ENCODE measurements at regions not wholly inside any gene's neighbourhood (a gene's known extent, or its start where the extent isn't known, plus 50 kb on each side); places are given as distances from the start of the nearest gene placed in this dataset.

- WGBS (ENCODE audit: insufficient coverage, insufficient read length), result no CpG with 5 or more reads among the region's 14 CpGs
- no peaks in the 10 kb centered on the region for H3K27me3 ChIP-seq (ENCODE audit: control insufficient read depth, insufficient read depth, low read length)
- H3K27ac ChIP-seq (ENCODE audit: low read length), result no peak overlapping the region
Observed at GRCh38 chr14:71734076-71734475, 198.2 kb upstream of the RGS6 start.

GRCh38 chr14:71734885-71735284, 197.3 kb upstream of the RGS6 start:
- no peak overlapping the region for H3K4me3 ChIP-seq (ENCODE audit: low read length)
- no peak overlapping the region for H3K27ac ChIP-seq (ENCODE audit: low read length)
- H3K36me3 ChIP-seq (ENCODE audit: control insufficient read depth, insufficient read depth, low read length), result peaks cover 13% of the 10 kb centered on the region; the same call in 1 of the 2 replicates
- no CpG with 5 or more reads among the region's 2 CpGs for WGBS (ENCODE audit: insufficient coverage, insufficient read length)
- no peaks in the 10 kb centered on the region for H3K9me3 ChIP-seq (ENCODE audit: control insufficient read depth, insufficient read depth, low read length)
- no peak for DNase-seq (ENCODE audit: low read depth, low spot score)
- no peaks in the 10 kb centered on the region for H3K27me3 ChIP-seq (ENCODE audit: control insufficient read depth, insufficient read depth, low read length)
- no peaks in the 10 kb centered on the region; the same call in 1 of the 2 replicates for H3K4me1 ChIP-seq (ENCODE audit: control insufficient read depth, insufficient read depth, low read length)

More at GRCh38 chr14:71734076-71734475, 198.2 kb upstream of the RGS6 start:
- no peak for DNase-seq (ENCODE audit: low read depth, low spot score)
- Histone ChIP-seq H3K36me3 (ENCODE audit: control insufficient read depth, insufficient read depth, low read length) (peaks cover 13% of the 10 kb centered on the region; the same call in 1 of the 2 replicates), H3K9me3 (ENCODE audit: control insufficient read depth, insufficient read depth, low read length) (no peaks in the 10 kb centered on the region), H3K4me3 (ENCODE audit: low read length) (no peak overlapping the region), H3K4me1 (ENCODE audit: control insufficient read depth, insufficient read depth, low read length) (no peaks in the 10 kb centered on the region; the same call in 1 of the 2 replicates)

DNA sequence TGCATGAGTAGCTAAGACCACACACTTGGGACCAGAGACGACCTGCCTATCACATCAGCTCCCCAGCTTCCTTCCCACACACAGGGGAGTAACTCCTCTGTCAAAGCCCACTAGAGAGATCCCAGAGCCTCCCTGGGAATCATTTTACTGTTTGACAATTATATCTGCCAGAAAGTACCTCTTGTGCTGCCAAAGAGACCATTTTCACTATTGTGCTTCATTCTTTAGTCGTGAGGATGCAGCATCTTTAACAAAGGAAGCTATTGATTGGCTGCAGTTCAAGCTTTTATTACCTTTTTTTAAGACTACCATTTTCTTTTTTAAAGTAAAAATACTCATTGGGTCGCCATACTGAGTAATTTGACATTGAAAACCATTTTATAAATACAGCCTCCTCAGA, 194.5 kb upstream of the RGS6 start:
- peaks cover 10% of the 10 kb centered on the region; the same call in 1 of the 2 replicates for H3K36me3 ChIP-seq (ENCODE audit: control insufficient read depth, insufficient read depth, low read length)
- no peaks in the 10 kb centered on the region for H3K9me3 ChIP-seq (ENCODE audit: control insufficient read depth, insufficient read depth, low read length)
- H3K27ac ChIP-seq (ENCODE audit: low read length), result no peak overlapping the region
- WGBS (ENCODE audit: insufficient coverage, insufficient read length), result no CpG with 5 or more reads among the region's 3 CpGs
- DNase-seq (ENCODE audit: low read depth, low spot score), result no peak
- no peak overlapping the region for H3K4me3 ChIP-seq (ENCODE audit: low read length)
- H3K27me3 ChIP-seq (ENCODE audit: control insufficient read depth, insufficient read depth, low read length), result no peaks in the 10 kb centered on the region
- no peaks in the 10 kb centered on the region; the same call in 1 of the 2 replicates for H3K4me1 ChIP-seq (ENCODE audit: control insufficient read depth, insufficient read depth, low read length)

DNA sequence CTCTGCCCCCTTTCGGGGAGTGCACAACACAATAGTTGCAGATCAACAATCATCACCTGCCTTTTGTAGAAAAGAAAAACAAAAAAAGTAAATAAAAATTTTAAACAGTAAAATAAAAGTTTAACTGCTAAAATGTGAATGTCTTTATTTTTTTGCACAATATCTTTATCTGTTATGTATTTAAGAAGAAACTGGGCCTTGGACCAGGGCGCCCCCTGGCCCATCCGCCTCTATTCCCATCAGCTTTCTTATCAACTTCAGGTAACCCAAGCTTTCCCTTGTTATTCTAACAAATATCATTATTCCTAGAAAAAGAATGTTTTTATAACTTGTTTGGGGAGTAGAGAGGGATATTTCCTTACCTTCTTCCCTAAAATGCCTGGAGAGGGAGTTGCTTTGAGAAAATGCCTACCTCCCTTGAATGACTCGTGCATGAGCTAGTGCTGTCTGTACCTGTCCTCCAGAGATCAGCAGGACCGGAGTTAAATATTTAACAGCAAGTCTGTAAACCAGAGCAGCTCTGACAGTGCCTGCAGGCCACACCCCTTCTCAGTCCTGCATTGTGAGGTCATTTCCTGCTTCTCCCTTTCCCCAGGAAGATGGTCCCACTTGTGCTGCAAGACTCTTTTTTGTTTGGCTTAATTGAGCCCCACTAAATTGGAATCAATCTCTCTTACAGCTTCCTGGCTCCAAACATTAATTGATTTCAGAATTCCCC, 192.8 kb upstream of the RGS6 start:
- WGBS (ENCODE audit: insufficient coverage, insufficient read length), result no CpG with 5 or more reads among the region's 5 CpGs
- Histone ChIP-seq H3K36me3 (ENCODE audit: control insufficient read depth, insufficient read depth, low read length) (peaks cover 4% of the 10 kb centered on the region; the same call in 1 of the 2 replicates), H3K4me1 (ENCODE audit: control insufficient read depth, insufficient read depth, low read length) (no peaks in the 10 kb centered on the region; the same call in 1 of the 2 replicates), H3K4me3 (ENCODE audit: low read length) (no peak overlapping the region), H3K27me3 (ENCODE audit: control insufficient read depth, insufficient read depth, low read length) (no peaks in the 10 kb centered on the region), H3K27ac (ENCODE audit: low read length) (no peak overlapping the region), H3K9me3 (ENCODE audit: control insufficient read depth, insufficient read depth, low read length) (no peaks in the 10 kb centered on the region)
- DNase-seq (ENCODE audit: low read depth, low spot score), result peak; percentile 16

DNA sequence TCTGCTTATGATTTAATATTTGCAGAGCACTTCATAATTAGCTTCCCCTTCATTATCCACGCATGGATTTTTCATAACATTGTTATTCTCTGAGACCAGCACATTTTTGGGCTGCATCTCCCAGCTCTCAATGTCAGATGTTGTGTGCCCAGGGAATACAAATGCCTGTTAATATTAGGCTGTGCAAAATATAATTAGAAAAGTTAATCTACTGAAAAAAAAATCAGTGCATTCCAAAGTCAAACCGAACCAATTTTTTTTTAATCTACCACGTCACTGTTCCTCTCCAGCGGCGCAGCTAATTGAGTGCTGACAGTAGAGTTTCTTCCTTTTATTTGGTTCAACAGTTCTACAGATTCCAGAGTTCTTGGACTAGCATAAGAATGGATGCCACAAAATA, 191.0 kb upstream of the RGS6 start:
- H3K27me3 ChIP-seq (ENCODE audit: control insufficient read depth, insufficient read depth, low read length), result no peaks in the 10 kb centered on the region
- H3K4me1 ChIP-seq (ENCODE audit: control insufficient read depth, insufficient read depth, low read length), result no peaks in the 10 kb centered on the region; the same call in 1 of the 2 replicates
- H3K36me3 ChIP-seq (ENCODE audit: control insufficient read depth, insufficient read depth, low read length), result no peaks in the 10 kb centered on the region; the same call in 1 of the 2 replicates
- no peaks in the 10 kb centered on the region for H3K9me3 ChIP-seq (ENCODE audit: control insufficient read depth, insufficient read depth, low read length)
- H3K4me3 ChIP-seq (ENCODE audit: low read length), result no peak overlapping the region
- no peak overlapping the region for H3K27ac ChIP-seq (ENCODE audit: low read length)
- DNase-seq (ENCODE audit: low read depth, low spot score), result no peak
- WGBS (ENCODE audit: insufficient coverage, insufficient read length), result no CpG with 5 or more reads among the region's 5 CpGs

DNA sequence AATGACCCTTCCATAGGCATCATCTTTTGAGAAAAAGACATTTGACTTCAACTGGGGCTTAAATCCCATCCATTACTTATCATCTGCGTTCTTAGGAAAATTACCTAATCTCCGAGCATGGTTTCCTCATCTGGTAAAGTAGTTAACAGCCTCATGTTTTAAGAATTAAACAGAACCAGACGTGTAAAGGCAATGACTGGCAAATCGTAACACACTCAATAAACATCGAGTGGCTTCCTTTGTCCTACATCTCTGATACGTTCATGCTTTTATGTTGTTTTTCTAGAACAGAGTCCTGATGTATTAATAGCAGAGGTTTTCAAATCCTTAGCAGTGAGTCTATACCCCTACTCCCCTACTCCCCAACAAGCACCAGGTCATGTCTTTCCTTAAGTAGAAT, 189.7 kb upstream of the RGS6 start:
- no peaks in the 10 kb centered on the region for H3K9me3 ChIP-seq (ENCODE audit: control insufficient read depth, insufficient read depth, low read length)
- H3K4me3 ChIP-seq (ENCODE audit: low read length), result no peak overlapping the region
- WGBS (ENCODE audit: insufficient coverage, insufficient read length), result no CpG with 5 or more reads among the region's 6 CpGs
- no peak overlapping the region for H3K27ac ChIP-seq (ENCODE audit: low read length)
- H3K27me3 ChIP-seq (ENCODE audit: control insufficient read depth, insufficient read depth, low read length), result no peaks in the 10 kb centered on the region
- no peaks in the 10 kb centered on the region for H3K36me3 ChIP-seq (ENCODE audit: control insufficient read depth, insufficient read depth, low read length)
- H3K4me1 ChIP-seq (ENCODE audit: control insufficient read depth, insufficient read depth, low read length), result no peaks in the 10 kb centered on the region
- DNase-seq (ENCODE audit: low read depth, low spot score), result no peak

DNA sequence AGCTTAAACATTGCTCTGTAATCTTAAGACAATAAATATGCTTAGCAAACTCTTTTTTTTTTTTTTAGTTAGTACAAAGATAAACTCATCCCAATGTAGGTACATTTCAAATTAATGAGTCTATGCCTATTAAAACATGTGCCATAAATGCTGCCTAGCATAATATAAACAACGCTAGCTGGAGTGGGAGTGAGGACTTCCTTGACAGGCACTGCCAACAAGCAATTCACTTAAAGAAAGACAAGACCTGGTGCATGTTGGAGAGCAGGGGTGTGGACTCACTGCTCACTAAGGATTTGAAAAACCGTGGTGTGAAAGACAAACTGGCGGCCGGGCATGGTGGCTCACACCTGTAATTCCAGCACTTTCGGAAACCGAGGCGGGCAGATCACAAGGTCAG, 187.2 kb upstream of the RGS6 start:
- H3K9me3 ChIP-seq (ENCODE audit: control insufficient read depth, insufficient read depth, low read length), result peaks cover 1% of the 10 kb centered on the region; the same call in 1 of the 2 replicates

DNA sequence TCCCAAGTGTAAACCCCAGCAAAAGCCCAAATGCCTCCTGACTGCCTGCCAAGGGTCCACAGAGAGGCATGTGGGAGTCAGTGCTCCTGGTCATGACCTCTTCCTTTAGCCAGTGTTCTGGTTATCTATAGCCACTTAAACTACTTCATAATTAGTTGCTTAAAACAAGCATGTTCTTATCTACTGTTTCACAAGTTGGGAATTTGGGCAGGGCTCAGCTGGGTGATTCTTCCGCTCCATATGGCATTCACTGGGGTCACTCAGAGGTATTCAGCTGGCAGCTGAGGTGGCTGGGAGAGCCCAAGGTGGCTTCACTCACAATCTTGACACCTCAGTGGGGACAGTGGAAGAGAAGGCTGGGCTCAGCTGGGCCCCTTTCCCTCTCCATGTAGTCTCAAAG, 184.0 kb upstream of the RGS6 start:
- H3K9me3 ChIP-seq (ENCODE audit: control insufficient read depth, insufficient read depth, low read length), result peaks cover 1% of the 10 kb centered on the region; the same call in 1 of the 2 replicates
- no peak overlapping the region for H3K4me3 ChIP-seq (ENCODE audit: low read length)
- no CpG with 5 or more reads among the region's 1 CpG for WGBS (ENCODE audit: insufficient coverage, insufficient read length)
- no peaks in the 10 kb centered on the region for H3K36me3 ChIP-seq (ENCODE audit: control insufficient read depth, insufficient read depth, low read length)
- no peak overlapping the region for H3K27ac ChIP-seq (ENCODE audit: low read length)
- no peak for DNase-seq (ENCODE audit: low read depth, low spot score)
- H3K4me1 ChIP-seq (ENCODE audit: control insufficient read depth, insufficient read depth, low read length), result no peaks in the 10 kb centered on the region
- H3K27me3 ChIP-seq (ENCODE audit: control insufficient read depth, insufficient read depth, low read length), result no peaks in the 10 kb centered on the region

More for the DNA sequence above, 187.2 kb upstream of the RGS6 start:
- H3K4me3 ChIP-seq (ENCODE audit: low read length), result no peak overlapping the region
- no peak overlapping the region for H3K27ac ChIP-seq (ENCODE audit: low read length)
- no peaks in the 10 kb centered on the region for H3K36me3 ChIP-seq (ENCODE audit: control insufficient read depth, insufficient read depth, low read length)
- H3K27me3 ChIP-seq (ENCODE audit: control insufficient read depth, insufficient read depth, low read length), result no peaks in the 10 kb centered on the region
- WGBS (ENCODE audit: insufficient coverage, insufficient read length), result no CpG with 5 or more reads among the region's 7 CpGs
- no peaks in the 10 kb centered on the region for H3K4me1 ChIP-seq (ENCODE audit: control insufficient read depth, insufficient read depth, low read length)
- no peak for DNase-seq (ENCODE audit: low read depth, low spot score)

- DNase-seq (ENCODE audit: low read depth, low spot score), result no peak
- Histone ChIP-seq H3K27me3 (ENCODE audit: control insufficient read depth, insufficient read depth, low read length) (no peaks in the 10 kb centered on the region), H3K27ac (ENCODE audit: low read length) (no peak overlapping the region), H3K9me3 (ENCODE audit: control insufficient read depth, insufficient read depth, low read length) (peaks cover 1% of the 10 kb centered on the region; the same call in 1 of the 2 replicates), H3K4me1 (ENCODE audit: control insufficient read depth, insufficient read depth, low read length) (no peaks in the 10 kb centered on the region; the same call in 1 of the 2 replicates), H3K36me3 (ENCODE audit: control insufficient read depth, insufficient read depth, low read length) (no peaks in the 10 kb centered on the region), H3K4me3 (ENCODE audit: low read length) (no peak overlapping the region)
- WGBS (ENCODE audit: insufficient coverage, insufficient read length), result no CpG with 5 or more reads among the region's 8 CpGs
Observed at GRCh38 chr14:71749613-71750238, 182.5 kb upstream of the RGS6 start.

GRCh38 chr14:71751264-71751663, 181.0 kb upstream of the RGS6 start:
- WGBS (ENCODE audit: insufficient coverage, insufficient read length), result no CpG with 5 or more reads among the region's 2 CpGs
- Histone ChIP-seq H3K27ac (ENCODE audit: low read length) (no peak overlapping the region), H3K4me3 (ENCODE audit: low read length) (no peak overlapping the region), H3K36me3 (ENCODE audit: control insufficient read depth, insufficient read depth, low read length) (no peaks in the 10 kb centered on the region), H3K27me3 (ENCODE audit: control insufficient read depth, insufficient read depth, low read length) (no peaks in the 10 kb centered on the region), H3K4me1 (ENCODE audit: control insufficient read depth, insufficient read depth, low read length) (no peaks in the 10 kb centered on the region; the same call in 1 of the 2 replicates), H3K9me3 (ENCODE audit: control insufficient read depth, insufficient read depth, low read length) (peaks cover 1% of the 10 kb centered on the region; the same call in 1 of the 2 replicates)
- no peak for DNase-seq (ENCODE audit: low read depth, low spot score)
